Ovary (tissue), 7 donors: ENCODE measurements at regions not wholly inside any gene's neighbourhood (a gene's known extent, or its start where the extent isn't known, plus 50 kb on each side); places are given as distances from the start of the nearest gene placed in this dataset.

ENCODE experiments used
- DNase-seq, 5 donors: peaks; one replicate each; pipeline ENCODE4 v3.0.0-alpha.2; 2019 to 2020
- H3K27ac ChIP-seq, 2 donors: fragments of 200-600 bp; one replicate each; pipeline versions ENCODE4 v1.5.1 to v1.8.0; 2019 to 2022
- H3K27me3 ChIP-seq: fragments of 200-600 bp; one replicate; pipeline ENCODE4 v1.8.0; 2022
- H3K36me3 ChIP-seq: fragments of 200-600 bp; sonication (generic); one replicate; pipeline ENCODE4 v1.5.1; 2019
- H3K4me1 ChIP-seq: one replicate; pipeline ENCODE4 v1.8.1; 2013; ENCODE audit warnings: mild to moderate bottlenecking, moderate library complexity; ENCODE audit not compliant: insufficient read depth
- H3K4me3 ChIP-seq: fragments of 200-600 bp; sonication (generic); one replicate; pipeline ENCODE4 v1.5.1; 2017
- H3K9me3 ChIP-seq, 2 donors: fragments of 200-600 bp in 1 of 2; sonication (generic) in 1 of 2; one replicate each; pipeline versions ENCODE4 v1.5.1 to v1.8.1; 2013 to 2019; ENCODE audit warnings: mild to moderate bottlenecking in 1 of 2, moderate library complexity in 1 of 2
- EP300 ChIP-seq: sonication (generic); formaldehyde crosslinking; IDR thresholded peaks from one replicate; pipeline ENCODE4 v1.6.1; 2017; ENCODE audit warnings: antibody characterized with exemption
- POLR2A ChIP-seq: fragments of 450-650 bp; IDR thresholded peaks from one replicate; pipeline ENCODE4 v1.6.1; 2017; ENCODE audit warnings: antibody characterized with exemption, mild to moderate bottlenecking, moderate library complexity
- WGBS, 3 donors: extraction: QIAGEN DNeasy Blood & Tissue Kit in 1 of 3; methylation state at CpG; one replicate each; pipeline versions ENCODE4 v1.1.5 to v1.1.7; 2013 to 2017; 5-methylcytosine and 5-hydroxymethylcytosine counted together
- intact Hi-C, 4 donors: fragments of 100-400 bp; cut with DNase I; formaldehyde crosslinking; loops; one replicate each; pipeline versions ENCODE4 v1.11.0 to v1.15.1; 2022 to 2023
- TF ChIP-seq, protein P1 (sequence below), 3 donors: fragments of 450-650 bp in 2 of 3; fragments of 200-600 bp in 1 of 3; IDR thresholded peaks; one replicate each; pipeline versions ENCODE4 v1.5.1 to v1.8.0; 2016 to 2022; ENCODE audit warnings: antibody characterized with exemption in 3 of 3, mild to moderate bottlenecking in 1 of 3
- donor health status: DM: no; HTN: no; CAD: no; lungs with moderate emphysema.
- donor health status: DM: no; HTN: no; CAD: no.
- donor health status: Bipolar disorder and iron deficiency.
- donor health status: DM: no; HTN: no; CAD: no.
- donor health status: DM: yes; HTN: yes; CAD: no.

DNA sequence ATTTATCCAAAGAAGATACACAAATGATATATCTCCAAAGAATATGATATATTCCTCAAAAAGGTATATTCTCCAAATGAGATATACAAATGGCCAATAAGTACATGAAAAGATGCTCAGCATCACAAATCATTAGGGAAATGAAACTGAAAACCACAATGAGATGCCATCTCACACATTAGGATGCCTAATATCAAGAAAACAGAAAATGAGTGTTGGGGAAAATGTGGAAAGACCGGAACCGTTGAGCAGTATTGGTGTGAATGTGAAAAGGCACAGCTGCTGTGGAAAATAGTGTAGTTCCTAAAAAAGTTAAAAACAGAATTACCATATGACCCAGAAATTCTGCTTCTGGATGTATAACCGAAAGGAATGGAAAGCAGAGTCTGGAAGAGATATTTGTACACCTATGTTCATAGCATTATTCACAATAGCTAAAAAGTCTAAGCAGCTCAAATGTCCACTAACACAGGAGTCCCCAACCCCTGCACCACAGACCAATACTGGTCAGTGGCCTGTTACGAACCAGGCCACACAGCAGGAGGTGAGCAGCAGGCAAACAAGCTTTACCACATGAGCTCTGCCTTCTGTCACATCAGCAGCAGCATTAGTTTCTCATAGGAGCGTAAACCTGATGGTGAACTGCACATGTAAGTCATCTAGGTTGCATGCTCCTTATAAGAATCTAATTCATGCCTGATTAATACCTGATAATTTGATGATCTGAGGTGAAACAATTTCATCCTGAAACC, 291.9 kb downstream of the PCDH20 start:
- H3K36me3 ChIP-seq = no peaks in the 10 kb centered on the region
- no peaks in the 10 kb centered on the region for H3K27me3 ChIP-seq
- no peaks in the 10 kb centered on the region for H3K9me3 ChIP-seq
- intact Hi-C loops = no loop called here
- no peak overlapping the region for H3K27ac ChIP-seq
- no peak overlapping the region for H3K4me3 ChIP-seq
- H3K4me1 ChIP-seq = no peaks in the 10 kb centered on the region
- 72 to 82% (median 74%) methylated on average over 5 of the region's 5 CpGs for WGBS, 3 donors
- TF ChIP-seq POLR2A = no peak
- TF ChIP-seq, protein P1, sequence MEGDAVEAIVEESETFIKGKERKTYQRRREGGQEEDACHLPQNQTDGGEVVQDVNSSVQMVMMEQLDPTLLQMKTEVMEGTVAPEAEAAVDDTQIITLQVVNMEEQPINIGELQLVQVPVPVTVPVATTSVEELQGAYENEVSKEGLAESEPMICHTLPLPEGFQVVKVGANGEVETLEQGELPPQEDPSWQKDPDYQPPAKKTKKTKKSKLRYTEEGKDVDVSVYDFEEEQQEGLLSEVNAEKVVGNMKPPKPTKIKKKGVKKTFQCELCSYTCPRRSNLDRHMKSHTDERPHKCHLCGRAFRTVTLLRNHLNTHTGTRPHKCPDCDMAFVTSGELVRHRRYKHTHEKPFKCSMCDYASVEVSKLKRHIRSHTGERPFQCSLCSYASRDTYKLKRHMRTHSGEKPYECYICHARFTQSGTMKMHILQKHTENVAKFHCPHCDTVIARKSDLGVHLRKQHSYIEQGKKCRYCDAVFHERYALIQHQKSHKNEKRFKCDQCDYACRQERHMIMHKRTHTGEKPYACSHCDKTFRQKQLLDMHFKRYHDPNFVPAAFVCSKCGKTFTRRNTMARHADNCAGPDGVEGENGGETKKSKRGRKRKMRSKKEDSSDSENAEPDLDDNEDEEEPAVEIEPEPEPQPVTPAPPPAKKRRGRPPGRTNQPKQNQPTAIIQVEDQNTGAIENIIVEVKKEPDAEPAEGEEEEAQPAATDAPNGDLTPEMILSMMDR (IDR thresholded peaks at IDR 0.05) = no peak
- TF ChIP-seq EP300 = no peak
- DNase-seq = no peak

DNA sequence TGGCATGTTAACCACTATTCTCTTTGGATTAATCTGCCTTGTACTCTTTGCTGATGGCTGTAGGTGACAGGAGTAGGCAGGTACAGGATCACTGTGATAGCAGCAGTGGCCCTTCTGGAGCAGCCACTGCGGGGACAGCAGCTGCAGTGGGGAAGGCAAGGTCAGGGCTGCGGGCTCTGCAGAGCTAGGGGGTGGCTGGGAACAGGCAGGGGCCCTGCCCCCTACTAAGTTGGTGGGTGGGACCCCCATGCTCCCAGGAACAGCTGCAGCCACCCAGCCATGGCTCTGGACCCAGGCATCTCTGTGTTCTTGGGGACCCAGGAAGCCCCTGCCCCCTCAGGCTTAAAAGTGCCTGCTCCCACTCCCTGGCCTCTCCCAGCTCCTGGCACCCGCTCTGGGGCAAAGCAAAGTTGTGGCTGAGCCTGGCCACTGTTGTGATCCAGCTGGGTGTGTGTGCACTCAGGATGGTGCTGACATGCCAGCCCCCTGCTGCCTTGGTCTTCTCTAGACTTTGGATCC, 302.4 kb downstream of the PCDH20 start:
- intact Hi-C loops = no loop called here
- Histone ChIP-seq H3K27me3 (no peaks in the 10 kb centered on the region), H3K27ac (no peak overlapping the region), H3K36me3 (no peaks in the 10 kb centered on the region), H3K4me1 (no peaks in the 10 kb centered on the region), H3K4me3 (no peak overlapping the region), H3K9me3 (no peaks in the 10 kb centered on the region)
- 73 to 97% (median 85%) methylated on average over 3 of the region's 3 CpGs for WGBS, 3 donors
- TF ChIP-seq, protein P1 (IDR thresholded peaks at IDR 0.05) = no peak
- TF ChIP-seq EP300 = no peak
- TF ChIP-seq POLR2A = no peak
- DNase-seq = no peak

DNA sequence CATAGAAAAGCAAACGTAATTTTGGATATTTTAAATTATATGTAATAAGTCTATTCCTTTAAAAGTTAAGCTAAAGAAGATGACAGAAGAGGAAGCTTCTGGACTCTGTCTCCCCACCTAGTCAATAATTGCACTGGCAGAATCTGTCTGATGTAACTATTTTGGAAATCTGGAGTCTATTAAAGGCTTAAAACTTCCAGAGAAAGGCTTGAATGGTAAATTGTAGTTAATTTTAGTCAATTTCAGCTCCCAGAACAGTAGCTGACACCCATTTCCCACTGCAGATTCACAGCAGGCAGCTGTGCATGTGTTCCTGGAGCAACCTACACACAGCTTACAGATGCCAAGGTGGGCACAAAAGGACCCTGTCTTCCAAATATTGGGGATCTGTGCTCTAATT, 304.1 kb downstream of the PCDH20 start:
- DNase-seq = no peak
- Histone ChIP-seq H3K4me3 (no peak overlapping the region), H3K9me3 (no peaks in the 10 kb centered on the region), H3K27me3 (no peaks in the 10 kb centered on the region), H3K27ac (no peak overlapping the region), H3K36me3 (no peaks in the 10 kb centered on the region), H3K4me1 (no peaks in the 10 kb centered on the region)
- intact Hi-C loops = no loop called here
- TF ChIP-seq, protein P1 (IDR thresholded peaks at IDR 0.05) = no peak
- TF ChIP-seq POLR2A (no peak), EP300 (no peak)
- WGBS, 3 donors = 30 to 61% (median 52%) methylated on average over 1 of the region's 1 CpG

DNA sequence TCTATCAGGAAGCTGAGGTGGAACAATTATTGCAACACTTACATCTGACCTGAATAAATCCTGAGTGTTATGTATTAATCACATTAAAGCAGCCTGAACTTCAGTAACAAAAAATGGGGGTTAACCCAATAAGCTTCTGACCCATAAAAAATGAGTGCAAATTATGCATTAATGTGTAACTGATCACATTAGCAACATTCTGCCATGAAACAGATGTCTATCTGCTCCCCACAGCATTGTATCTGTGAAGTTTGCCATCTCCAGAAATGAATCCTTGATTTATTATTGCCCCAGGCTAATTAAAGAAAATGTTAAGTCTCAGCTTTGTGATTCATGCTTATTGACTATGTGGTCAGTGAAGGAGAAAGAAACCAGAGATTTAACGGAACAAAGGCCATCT, 304.9 kb downstream of the PCDH20 start:
- TF ChIP-seq, protein P1 (IDR thresholded peaks at IDR 0.05) = no peak
- TF ChIP-seq EP300 = no peak
- no peak for TF ChIP-seq POLR2A
- intact Hi-C loops = no loop called here
- Histone ChIP-seq H3K27me3 (no peaks in the 10 kb centered on the region), H3K36me3 (no peaks in the 10 kb centered on the region), H3K27ac (no peak overlapping the region), H3K4me1 (no peaks in the 10 kb centered on the region), H3K4me3 (no peak overlapping the region), H3K9me3 (no peaks in the 10 kb centered on the region)
- DNase-seq = no peak
- 33 to 61% (median 48%) methylated on average over 1 of the region's 1 CpG for WGBS, 3 donors
